CD1c-positive myeloid dendritic cell (primary cell): ENCODE measurements at regions not wholly inside any gene's neighbourhood (a gene's known extent, or its start where the extent isn't known, plus 50 kb on each side); places are given as distances from the start of the nearest gene placed in this dataset.

ENCODE experiments used
- DNase-seq: peaks from one replicate; pipeline ENCODE4 v3.0.0-alpha.2; 2016; ENCODE audit errors: extremely low spot score

GRCh38 chr14:55734731-55735130 lies 154.7 kb downstream of the KTN1 start:
- no peak for DNase-seq

GRCh38 chr14:55739967-55740648 lies 160.1 kb downstream of the KTN1 start:
- no peak for DNase-seq

- DNase-seq = no peak
Measured at GRCh38 chr14:55740649-55740989, 160.6 kb downstream of the KTN1 start.

- no peak for DNase-seq
Measured at GRCh38 chr14:55741240-55741639, 161.2 kb downstream of the KTN1 start.

GRCh38 chr14:55743551-55743950 lies 163.5 kb downstream of the KTN1 start:
- no peak for DNase-seq

- DNase-seq = no peak
Measured at GRCh38 chr14:55744321-55744720, 164.3 kb downstream of the KTN1 start.

GRCh38 chr14:55745906-55746305 lies 165.9 kb downstream of the KTN1 start:
- DNase-seq = no peak

- no peak for DNase-seq
Measured at GRCh38 chr14:55746558-55746957, 166.6 kb downstream of the KTN1 start.

GRCh38 chr14:55747186-55747585 lies 167.2 kb downstream of the KTN1 start:
- no peak for DNase-seq

- no peak for DNase-seq
Measured at GRCh38 chr14:55749201-55749812, 169.3 kb downstream of the KTN1 start.

- no peak for DNase-seq
Measured at GRCh38 chr14:55749946-55750345, 169.9 kb downstream of the KTN1 start.

GRCh38 chr14:55752580-55753390 lies 172.8 kb downstream of the KTN1 start:
- no peak for DNase-seq

- no peak for DNase-seq
Measured at GRCh38 chr14:55754471-55754870, 174.5 kb downstream of the KTN1 start.

GRCh38 chr14:55754871-55755270 lies 174.9 kb downstream of the KTN1 start:
- no peak for DNase-seq

GRCh38 chr14:55756078-55756477 lies 176.1 kb downstream of the KTN1 start:
- no peak for DNase-seq

- no peak for DNase-seq
Measured at GRCh38 chr14:55756557-55756956, 176.6 kb downstream of the KTN1 start.

GRCh38 chr14:55758796-55759195 lies 178.8 kb downstream of the KTN1 start:
- no peak for DNase-seq

- DNase-seq = no peak
Measured at GRCh38 chr14:55760789-55761566, 181.0 kb downstream of the KTN1 start.

GRCh38 chr14:55761651-55762050 lies 181.6 kb downstream of the KTN1 start:
- DNase-seq = no peak

- DNase-seq = no peak
Measured at GRCh38 chr14:55762595-55763232, 182.7 kb downstream of the KTN1 start.

- DNase-seq = no peak
Measured at GRCh38 chr14:55764784-55765183, 184.8 kb downstream of the KTN1 start.

GRCh38 chr14:55766071-55766470 lies 186.1 kb downstream of the KTN1 start:
- no peak for DNase-seq
